Right lobe of liver (tissue), 4 donors: ENCODE measurements at regions not wholly inside any gene's neighbourhood (a gene's known extent, or its start where the extent isn't known, plus 50 kb on each side); places are given as distances from the start of the nearest gene placed in this dataset.

ENCODE experiments used
- CTCF ChIP-seq, 4 donors: fragments of 200-600 bp in 3 of 4; fragments of 450-650 bp in 1 of 4; IDR thresholded peaks; one replicate each; pipeline versions ENCODE4 v1.5.1 to v1.8.0; 2016 to 2022; ENCODE audit warnings: antibody characterized with exemption in 4 of 4, mild to moderate bottlenecking in 2 of 4
- POLR2A ChIP-seq: fragments of 450-650 bp; IDR thresholded peaks from one replicate; pipeline ENCODE4 v1.6.1; 2017; ENCODE audit warnings: antibody characterized with exemption, mild to moderate bottlenecking
- donor health status: DM: no; HTN: no; CAD: no.
- donor health status: DM: no; HTN: no; CAD: no.
- donor health status: DM: no; HTN: yes; CAD: no.

DNA sequence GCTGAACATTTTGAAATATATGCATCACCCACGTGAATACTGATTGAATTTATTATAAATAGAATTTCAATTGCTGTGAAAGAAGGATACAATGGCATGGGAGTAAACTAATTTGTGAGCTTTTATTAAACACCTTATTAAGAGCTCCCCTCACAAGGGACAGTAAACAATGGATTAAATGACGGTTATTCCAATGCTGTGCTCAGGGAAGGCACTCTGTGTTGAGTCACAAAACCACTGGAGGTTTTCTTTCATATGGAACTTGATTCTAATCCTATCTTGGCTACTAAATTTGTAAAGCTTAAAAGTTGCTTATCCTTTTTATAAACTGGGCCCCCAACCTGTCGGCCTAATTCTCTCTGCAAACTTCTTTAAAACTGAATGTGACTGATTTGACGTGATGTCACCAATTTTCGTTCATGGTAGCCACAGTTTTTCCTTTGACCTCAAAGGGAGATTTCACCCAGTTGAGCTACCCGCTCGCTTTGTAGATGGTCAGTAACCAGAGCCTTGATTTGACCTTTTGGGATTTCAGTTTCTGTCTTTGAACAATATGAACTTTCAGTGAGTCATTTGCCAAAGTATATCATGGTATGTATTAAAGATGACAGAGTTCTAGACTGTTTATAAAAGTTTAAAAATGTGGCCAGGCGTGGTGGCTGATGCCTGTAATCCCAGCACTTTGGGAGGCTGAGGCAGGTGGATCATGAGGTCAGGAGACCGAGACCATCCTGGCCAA, 61.3 kb upstream of the PIK3R1 start:
- TF ChIP-seq CTCF (IDR thresholded peaks at IDR 0.05) (no peak), POLR2A (no peak)
